ENCODE measurements at regions not wholly inside any gene's neighbourhood (a gene's known extent, or its start where the extent isn't known, plus 50 kb on each side); places are given as distances from the start of the nearest gene placed in this dataset.

DNA sequence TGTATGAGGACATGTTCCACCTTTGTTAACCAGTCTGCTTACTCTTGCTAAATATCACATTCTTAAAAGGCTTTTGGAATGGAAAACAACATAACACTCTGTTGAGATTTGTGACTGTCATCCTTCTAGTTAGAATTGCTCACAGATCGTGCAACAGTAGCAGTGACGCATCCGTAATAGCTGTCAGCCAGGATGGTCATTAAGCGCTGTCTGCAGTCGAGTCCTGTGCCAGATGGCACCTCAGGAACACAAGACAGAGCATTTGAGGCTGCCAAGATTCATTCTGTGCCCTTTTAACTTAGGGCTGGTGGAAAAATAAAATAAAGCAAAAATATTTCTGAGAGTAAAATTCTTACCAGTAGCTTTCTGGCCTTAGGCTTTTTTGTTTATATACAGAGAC, 348.6 kb downstream of the ANKRD7 start:
- no peak for DNase-seq (ENCODE audit: low spot score)

DNA sequence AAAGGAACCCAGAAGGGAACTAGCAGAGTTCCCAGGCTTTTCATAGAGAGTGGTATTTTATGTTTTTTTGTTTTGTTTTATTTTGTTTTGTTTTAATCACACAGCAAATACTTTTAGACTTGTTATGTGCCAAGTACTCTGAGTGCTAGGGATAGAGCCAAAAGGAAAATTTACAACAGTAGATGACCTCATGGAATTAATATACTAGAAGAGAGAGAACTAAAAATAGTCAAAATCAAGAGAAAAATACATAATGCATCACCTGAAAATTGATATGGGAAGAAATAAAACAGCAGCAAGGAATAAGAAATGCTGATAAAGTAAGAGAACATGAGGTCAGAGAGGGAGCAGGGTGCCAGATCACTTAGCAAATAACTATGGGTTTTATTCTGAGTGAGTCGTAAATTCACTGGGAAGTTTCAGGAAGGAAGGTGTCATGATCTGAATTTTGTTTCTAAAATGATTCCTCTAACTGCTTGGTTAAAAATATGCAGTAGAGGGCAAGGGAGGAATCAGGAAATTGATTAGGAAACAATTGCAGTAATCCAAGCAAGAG, 351.0 kb downstream of the ANKRD7 start:
- no peak for DNase-seq (ENCODE audit: low spot score)

DNA sequence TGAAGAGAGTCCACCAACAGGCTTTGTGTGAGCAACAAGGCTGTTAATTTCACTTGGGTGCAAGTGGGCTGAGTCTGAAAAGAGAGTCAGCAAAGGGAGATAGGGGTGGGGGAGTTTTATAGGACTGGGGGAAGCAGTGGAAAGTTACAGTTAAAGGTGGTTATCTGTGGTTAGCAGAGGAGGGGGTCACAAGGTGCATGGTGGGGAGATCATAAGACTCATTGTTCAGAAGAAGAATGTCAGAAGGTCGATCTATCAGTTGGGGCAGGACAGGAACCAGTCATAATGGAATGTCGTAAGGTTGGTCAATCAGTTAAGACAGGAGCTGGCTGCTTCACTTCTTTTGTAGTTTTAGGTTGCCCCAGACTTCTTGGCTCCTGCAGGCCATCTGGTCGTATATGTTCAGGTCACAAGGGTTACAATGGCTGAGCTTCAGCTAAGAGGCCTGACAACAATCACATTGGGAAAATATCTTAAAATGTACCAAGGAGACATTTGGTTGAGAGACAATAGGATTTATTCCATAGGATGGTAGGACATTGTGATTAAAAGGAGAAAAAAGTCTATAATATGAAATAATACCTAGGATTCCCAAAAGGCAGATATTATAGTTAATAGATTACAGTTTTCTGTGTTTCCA, 356.4 kb downstream of the ANKRD7 start:
- no peak for DNase-seq (ENCODE audit: low spot score)

DNA sequence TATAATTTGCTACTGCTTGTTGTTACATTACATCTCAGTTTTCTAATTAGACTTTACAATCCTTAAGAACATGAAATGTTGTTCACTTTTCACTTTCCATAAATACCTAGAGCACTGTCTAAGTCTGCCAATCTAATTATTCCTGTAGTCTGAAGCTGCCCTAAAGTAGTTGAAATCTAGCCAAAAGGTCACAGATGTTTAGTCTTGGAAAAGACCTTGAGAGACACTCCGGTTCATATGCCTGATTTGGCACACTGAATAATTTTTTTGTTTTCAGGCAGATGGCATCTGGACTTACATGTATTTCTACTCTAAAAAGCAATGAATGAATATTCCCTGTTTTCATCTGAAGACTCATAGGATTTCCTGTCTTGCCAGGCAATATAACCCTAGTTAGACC, 359.1 kb downstream of the ANKRD7 start:
- DNase-seq (ENCODE audit: low spot score): no peak

DNA sequence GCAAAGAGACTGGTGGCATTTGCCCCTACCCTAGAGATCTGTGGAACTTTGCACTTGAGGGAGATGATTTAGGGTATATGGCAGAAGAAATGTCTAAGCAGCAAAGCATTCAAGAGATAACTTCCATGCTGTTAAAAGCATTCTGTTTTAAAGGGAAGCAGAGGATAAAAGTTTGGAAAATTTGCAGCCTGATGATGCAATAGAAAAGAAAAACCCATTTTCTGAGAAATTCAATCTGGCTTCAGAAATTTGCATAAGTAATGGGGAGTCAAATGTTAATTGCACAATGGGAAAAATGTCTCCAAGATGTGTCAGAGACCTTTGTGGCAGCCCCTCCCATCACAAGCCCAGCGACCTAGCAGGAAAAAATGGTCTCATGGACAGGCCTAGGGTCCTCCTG, 361.7 kb downstream of the ANKRD7 start:
- no peak for DNase-seq (ENCODE audit: low spot score)

DNA sequence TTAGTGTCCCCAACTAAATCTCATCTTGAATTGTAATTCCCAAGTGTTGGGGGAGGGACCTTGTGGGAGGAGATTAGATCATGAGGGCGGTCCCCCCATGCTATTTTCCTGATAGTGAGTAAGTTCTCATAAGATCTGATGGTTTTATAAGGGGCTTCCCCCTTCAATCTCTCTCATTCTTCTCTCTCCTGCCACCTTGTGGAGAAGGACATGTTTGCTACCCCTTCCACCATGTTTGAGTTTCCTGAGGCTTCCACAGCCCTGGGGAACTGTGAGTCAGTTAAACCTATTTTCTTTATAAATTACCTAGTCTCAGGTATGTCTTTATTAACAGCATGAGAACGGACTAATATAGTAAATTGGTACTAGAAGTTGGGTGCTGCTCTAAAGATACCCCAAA, 365.6 kb downstream of the ANKRD7 start:
- no peak for DNase-seq (ENCODE audit: low spot score)

DNA sequence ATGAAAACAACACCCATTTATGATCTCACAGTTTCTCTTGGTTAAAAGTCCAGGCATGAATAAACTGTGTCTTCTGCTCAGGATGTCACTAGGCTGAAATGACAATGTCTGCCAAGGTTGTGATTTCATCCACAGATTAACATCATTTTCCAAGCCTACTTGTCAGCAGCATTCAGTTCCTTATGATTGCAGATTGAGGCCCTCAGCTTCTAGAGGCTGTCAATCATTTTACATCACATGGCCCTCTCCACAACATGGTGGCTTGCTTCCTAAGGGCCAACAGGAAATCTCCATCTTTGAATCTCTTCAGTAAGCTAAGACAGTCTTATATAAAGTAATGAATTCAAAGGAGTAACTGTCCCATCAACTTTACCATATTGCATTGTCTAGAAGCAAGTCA, 377.6 kb downstream of the ANKRD7 start:
- no peak for DNase-seq (ENCODE audit: low spot score)

DNA sequence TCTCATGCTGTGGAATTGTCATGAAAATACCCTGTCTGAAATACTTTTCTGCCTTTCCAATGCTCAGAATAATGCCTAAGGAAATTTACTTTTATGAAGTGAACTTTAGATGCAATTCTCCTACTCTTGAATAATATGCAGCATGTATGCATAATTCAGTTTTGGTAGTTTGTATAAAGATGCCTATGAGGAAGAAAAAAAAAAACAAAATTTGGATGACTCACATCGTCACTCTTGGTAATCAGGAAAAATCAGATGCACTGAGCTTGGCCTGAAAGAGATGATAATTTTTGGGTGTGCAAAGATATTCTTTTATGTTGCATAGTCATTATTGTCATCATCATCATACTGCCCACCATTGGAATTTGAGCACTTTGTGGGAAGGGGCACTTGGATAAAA, 382.1 kb downstream of the ANKRD7 start:
- DNase-seq (ENCODE audit: low spot score): no peak

DNA sequence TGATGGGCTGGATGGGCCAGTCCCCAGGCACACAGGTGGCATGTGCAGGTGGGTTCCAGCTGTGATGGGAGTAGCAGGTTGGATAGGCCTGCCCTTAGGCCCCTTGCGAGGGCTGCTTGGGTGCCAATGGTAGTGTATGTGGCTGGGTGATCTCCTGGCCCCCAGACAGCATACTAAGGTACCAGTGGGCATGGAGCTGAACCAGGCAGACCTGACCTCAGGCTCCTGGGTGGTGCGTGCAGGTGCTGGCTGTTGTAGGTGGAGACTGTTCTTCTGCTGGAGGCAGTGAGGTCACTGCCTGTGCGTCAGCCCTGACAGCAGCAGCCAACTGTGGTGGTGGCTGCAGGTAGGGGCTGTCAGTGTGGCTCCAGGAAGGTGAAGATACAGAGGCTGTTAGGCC, 384.7 kb downstream of the ANKRD7 start:
- DNase-seq (ENCODE audit: low spot score): no peak

DNA sequence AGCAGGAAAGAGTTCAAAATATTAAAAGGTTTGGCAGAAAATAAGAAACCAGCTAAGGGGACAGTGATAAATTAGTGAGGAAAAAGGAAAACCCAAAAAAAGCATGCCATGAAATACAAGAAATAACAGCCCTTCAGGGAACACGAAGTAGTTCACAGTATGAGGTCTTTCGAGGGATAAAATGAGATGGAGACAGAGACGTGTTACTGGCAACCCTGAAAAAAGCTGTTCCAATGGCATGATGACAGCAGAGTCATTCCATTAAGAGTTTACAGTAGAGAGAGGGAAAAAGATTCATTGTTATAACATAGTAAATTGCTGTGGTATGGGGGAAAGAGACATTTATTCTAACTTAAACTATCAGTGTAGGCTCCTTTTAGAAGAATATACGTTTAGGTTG, 391.2 kb downstream of the ANKRD7 start:
- DNase-seq (ENCODE audit: low spot score): no peak

DNA sequence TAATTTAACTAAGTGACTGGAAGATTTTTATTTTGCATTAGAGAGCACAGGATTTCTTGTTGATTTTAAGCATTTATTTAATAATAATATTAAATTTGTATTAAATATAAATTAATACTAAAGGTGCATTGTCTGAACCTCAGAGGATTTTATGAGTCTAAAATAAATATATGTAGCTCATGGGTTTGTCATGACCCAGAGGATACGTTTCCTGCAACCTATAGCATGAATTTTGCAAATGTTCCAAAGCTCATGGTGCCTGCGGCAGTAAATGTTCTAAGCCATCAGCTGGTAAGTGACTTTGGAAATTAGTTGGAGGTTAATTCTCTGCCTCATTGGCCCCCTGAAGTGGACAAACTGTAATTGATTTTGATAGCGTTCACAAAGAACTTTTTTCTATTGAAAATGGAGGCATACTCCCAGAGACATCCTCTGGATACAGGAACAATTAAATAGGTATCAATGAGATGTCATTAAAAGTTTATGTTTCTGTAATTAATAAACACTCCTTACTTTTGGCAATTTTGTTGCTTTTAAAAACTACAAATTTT, 397.4 kb downstream of the ANKRD7 start:
- DNase-seq (ENCODE audit: low spot score): no peak

DNA sequence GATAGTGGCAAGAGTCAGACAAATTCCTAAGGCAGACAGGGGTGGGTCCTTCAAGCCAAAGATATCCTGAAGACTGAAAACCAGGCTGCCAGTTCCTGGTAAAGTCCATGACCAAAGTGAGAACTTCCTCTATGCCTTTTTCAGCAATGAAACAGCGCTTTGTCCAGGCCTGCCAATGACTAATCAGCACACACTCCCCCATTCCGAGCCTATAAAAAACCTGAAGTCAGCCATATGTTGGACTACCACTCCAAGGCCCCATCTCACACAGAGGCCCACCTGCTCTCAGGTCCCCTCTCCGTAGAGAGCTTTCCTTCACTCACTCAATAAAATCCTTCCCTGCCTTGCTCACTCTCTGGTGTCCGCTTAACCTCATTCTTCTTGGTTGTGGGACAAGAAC, 402.2 kb downstream of the ANKRD7 start:
- no peak for DNase-seq (ENCODE audit: low spot score)

DNA sequence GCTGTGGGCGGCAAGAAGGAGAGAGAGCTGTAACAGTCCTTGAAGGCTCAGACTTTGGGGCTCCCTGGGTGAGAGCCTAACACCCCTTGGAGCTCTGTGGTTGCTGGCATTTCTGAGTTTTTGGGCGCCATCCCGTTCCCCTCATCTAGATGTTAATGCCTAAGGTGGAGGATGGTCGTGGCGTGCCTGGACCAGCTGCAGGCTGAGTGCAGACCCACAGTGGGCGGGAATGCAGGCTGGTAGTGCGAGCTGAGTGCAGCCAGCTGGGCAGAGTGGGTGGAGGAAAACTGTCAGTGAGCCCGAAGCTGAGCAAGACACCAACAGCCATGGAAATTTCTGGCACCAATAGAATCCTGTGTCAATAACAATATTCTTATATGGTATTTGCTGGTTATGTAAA, 403.0 kb downstream of the ANKRD7 start:
- DNase-seq (ENCODE audit: low spot score): no peak

DNA sequence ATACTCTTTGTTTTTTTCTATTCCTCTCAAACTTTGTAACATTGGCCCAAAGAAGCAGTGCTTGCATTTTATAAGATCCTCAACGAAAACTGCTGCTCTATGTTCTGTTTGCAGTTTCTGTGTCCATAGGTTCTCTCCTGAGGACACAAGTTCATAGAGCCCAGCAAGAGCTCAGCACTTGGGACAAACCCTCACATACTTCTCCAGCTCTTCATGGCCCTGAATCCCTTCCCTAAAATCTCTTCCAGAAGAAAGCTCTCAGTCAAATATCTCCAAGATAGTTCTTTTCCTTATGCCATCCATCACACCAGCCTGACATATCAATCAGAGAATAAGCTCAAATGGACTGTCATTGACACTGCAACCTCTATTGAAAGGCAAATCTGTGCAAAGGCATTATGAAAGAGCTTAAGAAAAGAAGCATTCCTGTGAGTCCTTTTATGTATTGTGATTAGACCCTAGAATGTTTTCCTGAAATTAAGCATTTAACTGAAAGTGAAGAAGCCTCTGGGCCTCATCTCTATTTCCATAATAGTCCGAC, 405.5 kb downstream of the ANKRD7 start:
- no peak for DNase-seq (ENCODE audit: low spot score)

DNA sequence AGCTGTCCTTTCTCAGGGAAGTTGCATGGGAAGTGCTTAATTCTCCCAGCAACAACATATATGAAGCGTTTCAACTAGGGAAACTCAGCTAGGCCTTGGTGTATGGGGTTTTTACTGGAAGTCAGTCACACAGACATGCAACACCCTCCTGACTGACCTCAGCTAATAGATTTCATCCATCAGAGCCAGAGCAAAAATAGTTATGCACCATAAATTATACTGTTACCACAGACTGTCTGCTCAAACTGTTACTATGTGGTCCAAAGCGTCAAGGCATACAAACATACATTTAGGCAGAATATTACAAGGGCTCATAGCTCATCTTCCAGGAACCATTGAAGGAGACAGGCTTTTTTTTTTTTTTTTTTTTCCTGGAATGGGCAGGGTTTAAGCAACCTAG, 417.9 kb downstream of the ANKRD7 start:
- no peak for DNase-seq (ENCODE audit: low spot score)

DNA sequence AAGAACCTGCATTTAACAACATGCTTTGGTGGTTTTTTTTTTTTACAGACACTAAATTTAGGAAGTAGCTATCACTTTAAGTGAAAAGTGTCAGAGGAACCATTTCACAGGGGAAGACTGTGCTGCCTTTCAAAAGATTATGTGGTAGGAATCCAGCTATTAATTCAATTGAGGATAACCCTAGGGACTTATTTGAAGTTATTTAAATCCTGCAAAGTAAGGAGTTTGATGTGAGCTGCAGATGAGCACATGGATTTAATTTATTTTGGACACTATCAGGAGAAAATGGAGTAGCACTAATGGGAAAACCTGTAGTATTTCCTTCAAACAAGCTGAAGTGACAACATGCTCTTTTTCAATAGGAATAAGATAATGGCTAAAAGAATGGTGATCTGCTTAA, 419.8 kb downstream of the ANKRD7 start:
- no peak for DNase-seq (ENCODE audit: low spot score)

DNA sequence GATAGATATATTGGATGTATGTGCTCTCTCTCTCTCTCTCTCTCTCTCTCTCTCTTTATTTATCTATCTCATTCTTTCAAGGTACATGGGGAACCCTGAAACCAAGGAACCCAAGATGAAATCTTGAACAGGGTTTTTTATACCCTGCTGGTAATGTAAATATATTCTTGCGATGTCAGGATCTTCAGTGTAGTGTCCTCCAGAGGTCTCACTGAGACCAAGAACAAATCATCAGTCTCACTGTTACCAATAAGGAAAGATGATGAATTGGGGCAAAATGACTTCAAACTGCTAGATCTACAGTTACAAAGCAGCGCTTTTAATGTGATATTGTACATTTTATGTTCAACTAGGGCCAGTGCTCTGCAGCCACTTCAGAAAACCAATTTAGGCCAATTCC, 423.5 kb downstream of the ANKRD7 start:
- no peak for DNase-seq (ENCODE audit: low spot score)

DNA sequence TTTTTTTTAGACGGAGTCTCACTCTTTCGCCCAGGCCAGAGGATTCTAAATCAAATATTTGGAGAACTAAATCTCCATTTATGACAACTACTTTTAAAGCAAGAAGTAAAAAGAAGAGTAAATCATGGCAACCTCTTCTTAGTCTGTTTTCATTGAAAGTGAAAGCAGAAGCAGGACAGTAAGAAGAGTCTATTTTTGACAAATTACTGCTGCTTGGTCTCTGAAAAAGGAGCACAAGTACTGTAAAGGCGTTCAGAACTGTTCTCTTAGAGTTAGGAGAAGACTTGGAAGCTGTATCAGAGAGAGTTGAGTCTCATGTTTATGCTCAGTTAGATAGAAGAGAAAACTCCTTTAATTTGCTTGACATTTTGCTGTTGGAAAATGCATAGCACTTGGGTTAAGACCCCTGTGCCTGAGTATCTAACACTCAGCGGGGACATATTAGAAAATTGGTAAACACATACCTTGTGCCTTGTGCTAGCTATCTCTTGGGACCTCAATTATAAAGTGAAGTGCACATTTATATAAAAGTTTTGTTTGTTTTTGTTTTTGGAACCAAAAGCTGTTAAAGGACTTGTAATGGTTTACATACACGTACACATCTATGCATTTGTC, 433.0 kb downstream of the ANKRD7 start:
- no peak for DNase-seq (ENCODE audit: low spot score)

DNA sequence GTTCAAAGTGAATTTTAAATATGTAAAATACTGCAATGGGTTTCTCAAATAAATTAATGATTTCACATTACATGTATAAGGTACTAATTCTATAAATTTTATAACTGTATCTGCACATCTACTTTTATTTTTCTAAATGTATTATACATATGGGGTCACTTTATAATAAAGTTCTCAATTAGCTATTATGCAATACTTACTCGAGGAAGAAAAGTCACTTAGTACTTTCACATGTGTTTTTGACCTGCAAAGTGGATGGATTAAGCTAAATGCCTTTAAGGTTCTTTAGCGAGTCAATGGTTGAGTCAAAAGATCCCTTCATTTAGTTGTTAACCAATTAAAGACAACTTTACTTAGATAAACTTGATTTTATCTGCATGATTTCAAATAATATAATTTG, 437.8 kb downstream of the ANKRD7 start:
- DNase-seq (ENCODE audit: low spot score): no peak

DNA sequence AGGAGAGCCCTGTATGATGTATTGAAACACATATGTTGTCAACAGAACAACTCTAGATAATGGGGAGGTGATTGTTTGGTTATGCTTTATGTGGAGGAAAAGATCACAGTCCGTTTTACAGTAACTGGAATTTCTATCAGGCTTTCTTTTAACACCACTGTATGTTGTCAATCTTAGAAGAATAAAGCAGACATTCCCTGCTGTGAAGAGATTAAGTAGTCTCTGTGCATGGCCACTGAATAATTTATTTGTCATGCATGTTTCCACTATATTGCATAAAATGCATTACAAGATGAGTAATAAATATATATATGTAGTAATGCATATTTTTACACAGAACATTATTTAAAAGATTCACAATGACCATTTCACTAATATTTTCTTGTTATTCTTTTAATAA, 440.0 kb downstream of the ANKRD7 start:
- no peak for DNase-seq (ENCODE audit: low spot score)

DNA sequence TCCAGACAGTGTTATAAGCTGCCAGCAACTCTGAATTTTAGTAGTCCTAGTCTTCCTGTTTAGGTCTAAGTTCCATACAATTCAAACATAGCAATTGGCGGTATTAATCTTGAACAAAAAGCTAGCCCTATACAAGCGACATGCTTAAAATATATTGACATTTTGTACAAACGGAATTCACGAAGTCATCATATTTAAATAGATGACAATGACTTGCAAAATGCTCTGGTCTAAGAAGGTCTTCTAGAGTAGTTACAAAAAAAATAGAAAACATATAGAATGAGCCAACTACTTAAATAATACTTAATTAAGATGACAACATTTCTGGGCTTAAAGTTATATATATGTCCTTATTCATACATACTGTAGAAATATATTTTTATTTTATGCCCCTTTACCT, 446.6 kb downstream of the ANKRD7 start:
- no peak for DNase-seq (ENCODE audit: low spot score)

DNA sequence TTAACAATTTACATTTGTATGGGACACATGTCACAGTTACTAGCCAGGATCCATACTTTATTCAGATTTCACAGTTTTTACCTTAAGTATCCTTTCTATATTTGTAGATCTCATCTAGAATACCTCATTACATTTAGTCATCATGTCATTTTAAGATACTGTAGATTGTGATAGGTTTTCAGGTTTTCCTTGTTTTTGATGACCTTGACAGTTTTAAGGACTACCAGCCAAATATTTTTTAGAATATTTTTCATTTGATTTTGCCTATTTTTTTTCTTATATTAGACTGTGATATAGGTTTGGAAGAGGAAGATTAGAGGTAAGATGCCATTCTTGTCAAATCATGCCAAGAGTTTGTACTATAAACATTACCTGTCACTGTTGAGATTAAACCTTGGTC, 460.3 kb downstream of the ANKRD7 start:
- DNase-seq (ENCODE audit: low spot score): no peak

DNA sequence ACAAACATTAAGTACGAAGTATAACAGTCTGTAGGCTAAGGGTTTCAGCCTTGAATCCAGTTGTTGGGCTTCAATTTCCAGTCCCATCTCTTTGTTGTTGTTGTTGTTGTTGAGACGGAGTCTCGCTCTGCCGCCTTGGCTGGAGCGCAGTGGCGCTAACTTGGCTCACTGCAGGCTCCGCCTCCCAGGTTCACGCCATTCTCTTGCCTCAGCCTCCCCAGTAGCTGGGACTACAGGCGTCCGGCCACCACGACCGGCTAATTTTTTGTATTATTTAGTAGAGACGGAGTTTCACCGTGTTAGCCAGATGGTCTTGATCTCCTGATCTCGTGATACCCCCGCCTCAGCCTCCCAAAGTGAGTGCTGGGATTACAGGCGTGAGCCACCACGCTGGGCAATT, 464.9 kb downstream of the ANKRD7 start:
- DNase-seq (ENCODE audit: low spot score): no peak

DNA sequence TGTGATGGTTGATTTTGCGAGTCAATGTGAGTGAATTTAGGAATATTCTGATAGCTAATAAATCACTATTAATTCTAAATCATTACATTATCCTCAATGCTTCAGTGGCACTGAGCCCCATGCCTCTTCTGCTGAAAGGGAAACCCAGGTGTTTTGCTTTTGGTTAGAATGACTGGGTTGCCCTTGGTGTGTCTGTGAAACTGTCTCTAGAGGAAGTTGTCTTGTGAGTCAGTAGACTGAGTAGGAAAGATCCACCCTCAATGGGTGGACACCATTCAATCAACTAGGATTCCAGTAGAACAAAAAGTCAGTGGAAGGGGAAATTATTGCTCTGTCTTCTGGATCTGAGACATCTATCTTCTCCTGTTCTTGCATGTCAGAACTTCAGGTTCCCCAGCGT, 472.4 kb downstream of the ANKRD7 start:
- no peak for DNase-seq (ENCODE audit: low spot score)
